HG02571 (cell line): ENCODE measurements at regions not wholly inside any gene's neighbourhood (a gene's known extent, or its start where the extent isn't known, plus 50 kb on each side); places are given as distances from the start of the nearest gene placed in this dataset.

Experiments
- ATAC-seq: cut with Tn5 transposase; IDR thresholded peaks from one replicate; pipeline ENCODE4 v1.9.1; 2021; ENCODE audit warnings: mild to moderate bottlenecking, moderate library complexity; ENCODE audit not compliant: unreplicated experiment

- ATAC-seq: no peak
Observed at GRCh38 chr6:169843110-169843509, 91.7 kb downstream of the ERMARD start.

GRCh38 chr6:169841907-169842606 is 90.6 kb downstream of the ERMARD start:
- no peak for ATAC-seq

GRCh38 chr6:169841251-169841650 is 89.8 kb downstream of the ERMARD start:
- ATAC-seq: no peak

- ATAC-seq: no peak
Observed at GRCh38 chr6:169839898-169840631, 88.6 kb downstream of the ERMARD start.

GRCh38 chr6:169839493-169839892 is 88.1 kb downstream of the ERMARD start:
- ATAC-seq: no peak

- ATAC-seq: no peak
Observed at GRCh38 chr6:169839029-169839481, 87.6 kb downstream of the ERMARD start.

- ATAC-seq: no peak
Observed at GRCh38 chr6:169838346-169839028, 87.1 kb downstream of the ERMARD start.

- no peak for ATAC-seq
Observed at GRCh38 chr6:169837529-169838250, 86.3 kb downstream of the ERMARD start.

GRCh38 chr6:169833258-169833794 is 81.9 kb downstream of the ERMARD start:
- no peak for ATAC-seq

GRCh38 chr6:169832247-169832948 is 81.0 kb downstream of the ERMARD start:
- ATAC-seq: no peak

GRCh38 chr6:169831450-169832246 is 80.2 kb downstream of the ERMARD start:
- ATAC-seq: peak; percentile 71
